ENCODE measurements at regions not wholly inside any gene's neighbourhood (a gene's known extent, or its start where the extent isn't known, plus 50 kb on each side); places are given as distances from the start of the nearest gene placed in this dataset.

DNA sequence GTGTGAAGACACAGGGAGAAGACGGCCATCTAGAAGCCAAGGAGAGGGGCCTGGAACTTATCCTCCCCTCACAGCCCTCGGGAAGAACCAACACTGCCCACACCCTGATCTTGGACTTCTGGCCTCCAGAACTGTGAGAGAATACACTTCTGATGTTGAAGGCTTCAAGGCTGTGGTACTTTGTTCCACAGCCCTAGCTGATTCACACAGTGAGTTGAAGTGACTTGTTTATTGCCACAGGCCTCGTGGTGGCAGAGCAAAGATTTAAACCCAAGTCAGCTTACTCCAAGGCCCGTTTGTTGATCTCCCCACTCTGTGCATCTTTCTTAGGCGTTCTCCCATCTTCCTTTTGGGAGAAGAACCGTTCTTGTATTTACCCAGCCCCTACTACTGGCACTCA lies 72.8 kb downstream of the CYTL1 start:
- Histone ChIP-seq H2AK5ac (ENCODE audit: insufficient read length, low read length) (no peak overlapping the region), H3K14ac (ENCODE audit: insufficient read depth, low read length) (no peak overlapping the region), H4K8ac (replicated peaks; ENCODE audit: insufficient read length, low read depth, low read length) (no peak overlapping the region), H2AFZ (ENCODE audit: low read length) (no peak overlapping the region), H3K23me2 (ENCODE audit: insufficient read length, low read depth, low read length, poor library complexity, severe bottlenecking) (peaks cover 3% of the 10 kb centered on the region), H3K9ac (ENCODE audit: extremely low read depth, insufficient read length, low read length) (no peak overlapping the region), H3T11ph (ENCODE audit: low read length) (no peak overlapping the region), H2BK20ac (ENCODE audit: low read depth, low read length, poor library complexity, severe bottlenecking) (no peak overlapping the region), H2BK120ac (ENCODE audit: low read depth, low read length, poor library complexity, severe bottlenecking) (no peak overlapping the region), H3K18ac (ENCODE audit: insufficient read length, low read depth, low read length) (no peak overlapping the region), H4K91ac (ENCODE audit: insufficient read length, low read depth, low read length) (no peak overlapping the region), H3K79me1 (ENCODE audit: insufficient read depth, low read depth, low read length, poor library complexity, severe bottlenecking) (no peaks in the 10 kb centered on the region), H3K79me2 (ENCODE audit: insufficient read depth, low read length) (no peaks in the 10 kb centered on the region), H2BK12ac (ENCODE audit: insufficient read length, low read depth, low read length) (no peak overlapping the region), H3K4me2 (ENCODE audit: insufficient read depth, insufficient read length, low read length) (no peak overlapping the region), H2BK5ac (ENCODE audit: insufficient read length, low read length) (no peak overlapping the region), H3K27me3 (ENCODE audit: insufficient read depth, low read length) (no peaks in the 10 kb centered on the region), H4K5ac (ENCODE audit: insufficient read length, low read depth, low read length) (no peak overlapping the region), H3K56ac (ENCODE audit: insufficient read length, low read depth, low read length) (no peak overlapping the region), H3K27ac (ENCODE audit: insufficient read length, low read depth, low read length) (no peak overlapping the region), H2BK15ac (ENCODE audit: low read depth, low read length) (no peak overlapping the region), H3K23ac (ENCODE audit: insufficient read length, low read depth, low read length) (no peak overlapping the region), H4K20me1 (ENCODE audit: control insufficient read depth, insufficient read depth, insufficient read length) (no peaks in the 10 kb centered on the region), H3K4me1 (ENCODE audit: insufficient read depth, low read length) (no peaks in the 10 kb centered on the region), H3K4ac (ENCODE audit: low read depth, low read length) (no peak overlapping the region), H3K9me3 (ENCODE audit: control insufficient read depth, low read depth, low read length) (no peaks in the 10 kb centered on the region)
- Mint-ChIP-seq H3K9me3 (peaks cover 3 to 4% of the 10 kb centered on the region in 2 experiments; a peak in 3 of 5 replicates), H3K27me3 (ENCODE audit: low read depth) (peaks cover 20% of the 10 kb centered on the region), H3K36me3 (ENCODE audit: insufficient read depth in 1 of 3, low read depth in 3 of 3) (no peaks in the 10 kb centered on the region), H3K4me1 (peaks cover 0 to 4% of the 10 kb centered on the region in 2 experiments; a peak in 2 of 4 replicates), H3K4me3 (no peak overlapping the region), H3K27ac (no peak overlapping the region)
- TF ChIP-seq, protein P1, sequence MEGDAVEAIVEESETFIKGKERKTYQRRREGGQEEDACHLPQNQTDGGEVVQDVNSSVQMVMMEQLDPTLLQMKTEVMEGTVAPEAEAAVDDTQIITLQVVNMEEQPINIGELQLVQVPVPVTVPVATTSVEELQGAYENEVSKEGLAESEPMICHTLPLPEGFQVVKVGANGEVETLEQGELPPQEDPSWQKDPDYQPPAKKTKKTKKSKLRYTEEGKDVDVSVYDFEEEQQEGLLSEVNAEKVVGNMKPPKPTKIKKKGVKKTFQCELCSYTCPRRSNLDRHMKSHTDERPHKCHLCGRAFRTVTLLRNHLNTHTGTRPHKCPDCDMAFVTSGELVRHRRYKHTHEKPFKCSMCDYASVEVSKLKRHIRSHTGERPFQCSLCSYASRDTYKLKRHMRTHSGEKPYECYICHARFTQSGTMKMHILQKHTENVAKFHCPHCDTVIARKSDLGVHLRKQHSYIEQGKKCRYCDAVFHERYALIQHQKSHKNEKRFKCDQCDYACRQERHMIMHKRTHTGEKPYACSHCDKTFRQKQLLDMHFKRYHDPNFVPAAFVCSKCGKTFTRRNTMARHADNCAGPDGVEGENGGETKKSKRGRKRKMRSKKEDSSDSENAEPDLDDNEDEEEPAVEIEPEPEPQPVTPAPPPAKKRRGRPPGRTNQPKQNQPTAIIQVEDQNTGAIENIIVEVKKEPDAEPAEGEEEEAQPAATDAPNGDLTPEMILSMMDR (conservative IDR thresholded peaks at IDR 0.05), result no peak
- WGBS (ENCODE audit: extremely low coverage, insufficient read length, low lambda C conversion rate), result no CpG with 5 or more reads among the region's 6 CpGs
- no peak for DNase-seq

Measured in H9 (cell line).